GM03348 (cell line): ENCODE measurements at regions not wholly inside any gene's neighbourhood (a gene's known extent, or its start where the extent isn't known, plus 50 kb on each side); places are given as distances from the start of the nearest gene placed in this dataset.

Source experiments
- DNase-seq: peaks from one replicate; pipeline ENCODE4 v3.0.0; 2012; ENCODE audit warnings: low spot score

DNA sequence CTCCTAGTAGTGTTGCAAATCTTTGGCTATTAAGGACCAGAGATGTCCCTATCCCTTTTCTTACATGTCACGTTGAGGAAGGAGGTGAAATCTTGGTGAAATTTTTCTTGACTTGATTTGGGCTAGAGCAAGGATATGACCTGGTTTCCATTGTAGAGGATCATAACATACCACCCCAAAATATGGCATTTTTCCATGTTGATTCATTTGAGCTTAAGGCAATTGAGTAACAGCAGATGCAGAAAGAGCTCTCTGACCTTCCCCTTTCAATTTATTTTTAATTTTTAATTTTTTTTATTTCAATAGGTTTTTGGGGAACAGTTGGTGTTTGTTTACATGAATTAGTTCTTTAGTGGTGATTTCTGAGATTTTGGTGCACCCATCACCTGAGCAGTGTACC lies 61.2 kb upstream of the MAP1B start:
- DNase-seq, result peak; percentile 38

DNA sequence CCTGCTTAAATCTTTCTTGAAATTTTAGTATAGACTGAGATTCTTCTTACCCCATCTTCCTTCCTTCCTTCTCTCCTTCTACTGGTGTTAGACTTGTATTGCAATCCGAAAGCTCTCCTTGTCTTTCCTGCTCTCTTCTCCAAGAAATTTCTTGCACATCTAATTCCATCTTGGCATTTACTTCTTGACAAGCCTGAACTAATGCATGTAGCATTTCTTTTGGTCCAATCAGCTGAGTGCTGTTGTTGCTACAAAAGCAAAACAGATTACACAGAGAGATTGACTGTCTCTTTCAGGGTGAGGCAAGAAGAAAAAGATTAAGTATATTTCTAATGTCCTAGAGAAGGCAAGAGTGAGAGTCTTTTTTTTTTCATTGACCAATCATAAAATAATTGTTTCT lies 51.6 kb upstream of the MAP1B start:
- DNase-seq, result no peak
